IMR-90 (cell line): ENCODE measurements at regions not wholly inside any gene's neighbourhood (a gene's known extent, or its start where the extent isn't known, plus 50 kb on each side); places are given as distances from the start of the nearest gene placed in this dataset.

Experiments
- ATAC-seq: fragments of 200-7000 bp; cut with Tn5 transposase; 2 replicates; pipeline ENCODE4 v1.9.1; 2020; ENCODE audit warnings: low read depth, mild to moderate bottlenecking, moderate library complexity
- BruUV-seq: library from RNA; stranded (reverse); fragments of 400-500 nt; replicated peaks from 2 replicates; lab custom pipeline; 2021; lab: Mats Ljungman, UMichigan
- CTCF ChIA-PET: fragments of 300-600 bp; formaldehyde crosslinking; extraction: SDS; loops from one replicate; lab custom pipeline; 2021; ENCODE audit warnings: antibody characterized with exemption; lab: Yijun Ruan, JAX
- POLR2A ChIA-PET: fragments of 300-600 bp; sonication (Branson Sonifier 250); formaldehyde crosslinking; loops from one replicate; lab custom pipeline; 2022; ENCODE audit warnings: antibody characterized with exemption; ENCODE audit not compliant: unreplicated experiment; lab: Charles Lee
- DNase-seq: peaks from one replicate; pipeline ENCODE4 v3.0.0; 2013
- H2AFZ ChIP-seq: replicated peaks from 2 replicates; pipeline ENCODE3; 2013; ENCODE audit warnings: low read length, mild to moderate bottlenecking; ENCODE audit not compliant: poor library complexity
- H2AK5ac ChIP-seq: 2 replicates; pipeline ENCODE4 v1.6.1; 2013; ENCODE audit warnings: low read depth, low read length, inconsistent platforms
- H2AK9ac ChIP-seq: replicated peaks from 2 replicates; pipeline ENCODE3; 2013; ENCODE audit warnings: mild to moderate bottlenecking, low read depth, low read length, moderate library complexity; ENCODE audit not compliant: poor library complexity
- H2BK120ac ChIP-seq: 2 replicates; pipeline ENCODE4 v1.6.1; 2013; ENCODE audit warnings: low read depth, low read length, inconsistent platforms
- H2BK15ac ChIP-seq: 3 replicates; pipeline ENCODE4 v1.6.1; 2013; ENCODE audit warnings: low read depth, low read length, inconsistent platforms
- H2BK20ac ChIP-seq: 2 replicates; pipeline ENCODE4 v1.6.1; 2013; ENCODE audit warnings: low read depth, mild to moderate bottlenecking, inconsistent platforms, low read length, moderate library complexity
- H2BK5ac ChIP-seq: 2 replicates; pipeline ENCODE4 v1.6.1; 2013; ENCODE audit warnings: mild to moderate bottlenecking, low read depth, low read length, inconsistent platforms; ENCODE audit not compliant: poor library complexity, severe bottlenecking
- H3K14ac ChIP-seq: replicated peaks from 2 replicates; pipeline ENCODE4 v1.6.1; 2013; ENCODE audit warnings: low read depth, low read length, inconsistent platforms
- H3K18ac ChIP-seq: 2 replicates; pipeline ENCODE4 v1.6.1; 2013; ENCODE audit warnings: low read depth, low read length, control low read depth
- H3K23ac ChIP-seq: 2 replicates; pipeline ENCODE4 v1.6.1; 2013; ENCODE audit warnings: low read depth, low read length, inconsistent platforms
- H3K27ac ChIP-seq: 2 replicates; pipeline ENCODE4 v1.5.1; 2013; ENCODE audit warnings: mild to moderate bottlenecking, control low read depth, low read length; ENCODE audit not compliant: insufficient read depth
- H3K27me3 ChIP-seq: 2 replicates; pipeline ENCODE4 v1.6.1; 2013; ENCODE audit warnings: low read length; ENCODE audit not compliant: control insufficient read depth, insufficient read depth
- H3K36me3 ChIP-seq: 2 replicates; pipeline ENCODE4 v1.6.1; 2013; ENCODE audit warnings: low read length, mixed read lengths; ENCODE audit not compliant: control insufficient read depth, insufficient read depth
- H3K4ac ChIP-seq: 2 replicates; pipeline ENCODE4 v1.6.1; 2013; ENCODE audit warnings: low read depth, low read length, inconsistent platforms
- H3K4me1 ChIP-seq: 2 replicates; pipeline ENCODE4 v1.6.1; 2013; ENCODE audit warnings: low read length, mixed read lengths; ENCODE audit not compliant: control insufficient read depth, insufficient read depth
- H3K4me2 ChIP-seq: 2 replicates; pipeline ENCODE4 v1.6.1; 2013; ENCODE audit warnings: low read depth, mild to moderate bottlenecking, control low read depth, low read length, moderate library complexity
- H3K4me3 ChIP-seq: 2 replicates; pipeline ENCODE4 v1.5.1; 2013; ENCODE audit warnings: low read depth, mild to moderate bottlenecking, control low read depth, low read length, moderate library complexity; ENCODE audit not compliant: insufficient read depth
- H3K56ac ChIP-seq: 2 replicates; pipeline ENCODE4 v1.6.1; 2013; ENCODE audit warnings: low read length, inconsistent platforms; ENCODE audit not compliant: insufficient read depth; ENCODE audit errors: extremely low read depth
- H3K79me1 ChIP-seq, 2 experiments: 2 replicates each; pipeline ENCODE4 v1.6.1; 2013; ENCODE audit warnings: low read length in 2 of 2, inconsistent platforms in 1 of 2, low read depth in 1 of 2
- H3K9ac ChIP-seq: 2 replicates; pipeline ENCODE4 v1.6.1; 2013; ENCODE audit warnings: low read depth, low read length, control low read depth
- H3K9me1 ChIP-seq: 2 replicates; pipeline ENCODE4 v1.6.1; 2013; ENCODE audit warnings: low read length, inconsistent platforms; ENCODE audit not compliant: insufficient read depth
- H3K9me3 ChIP-seq: 2 replicates; pipeline ENCODE4 v1.6.1; 2013; ENCODE audit warnings: low read length; ENCODE audit not compliant: control insufficient read depth, insufficient read depth
- H4K20me1 ChIP-seq: 2 replicates; pipeline ENCODE4 v1.6.1; 2013; ENCODE audit warnings: low read length, inconsistent platforms; ENCODE audit not compliant: insufficient read depth
- H4K5ac ChIP-seq: 2 replicates; pipeline ENCODE4 v1.6.1; 2013; ENCODE audit warnings: mild to moderate bottlenecking, low read depth, low read length, control low read depth
- H4K8ac ChIP-seq, 2 experiments: 2 replicates each; pipeline ENCODE4 v1.6.1; 2013; ENCODE audit warnings: low read depth in 2 of 2, low read length in 2 of 2, control low read depth in 1 of 2, inconsistent platforms in 1 of 2
- H4K91ac ChIP-seq: 2 replicates; pipeline ENCODE4 v1.6.1; 2013; ENCODE audit warnings: low read depth, low read length, inconsistent platforms; ENCODE audit not compliant: insufficient read depth
- NFE2L2 ChIP-seq: fragments of 150-350 bp; IDR thresholded peaks from 2 replicates; pipeline ENCODE4 v1.6.1; 2016; ENCODE audit warnings: low read depth, mild to moderate bottlenecking, low read length
- RAD21 ChIP-seq: IDR thresholded peaks from 2 replicates; pipeline ENCODE4 v1.6.1; 2012; ENCODE audit warnings: low read length, improper control_type of control experiment
- RCOR1 ChIP-seq: IDR thresholded peaks from 2 replicates; pipeline ENCODE4 v1.6.1; 2012; ENCODE audit warnings: mild to moderate bottlenecking, low read length, improper control_type of control experiment; ENCODE audit not compliant: insufficient replicate concordance
- WGBS, 2 experiments: methylation state at CpG; one replicate each; pipeline versions ENCODE4 v1.1.5 to v1.1.7; 2013; ENCODE audit warnings: missing lambda C conversion rate in 2 of 2; ENCODE audit not compliant: insufficient read length in 1 of 2; ENCODE audit errors: extremely low coverage in 2 of 2; 5-methylcytosine and 5-hydroxymethylcytosine counted together
- dilution Hi-C: fragments of 300-500 bp; cut with HindIII; formaldehyde crosslinking; loops from one replicate; pipeline ENCODE4 v1.14.3; 2018; ENCODE audit warnings: low sequenced_read_pairs; ENCODE audit not compliant: unreplicated experiment
- in situ Hi-C: fragments of 300-500 bp; cut with MboI; formaldehyde crosslinking; loops from 3 replicates; pipeline ENCODE4 v1.14.3; 2019; ENCODE audit warnings: low sequenced_read_pairs, inconsistent platforms, mixed read lengths
- intact Hi-C: fragments of 100-400 bp; cut with micrococcal nuclease; formaldehyde crosslinking; loops from 2 replicates; pipeline ENCODE4 v1.10.0; 2022

DNA sequence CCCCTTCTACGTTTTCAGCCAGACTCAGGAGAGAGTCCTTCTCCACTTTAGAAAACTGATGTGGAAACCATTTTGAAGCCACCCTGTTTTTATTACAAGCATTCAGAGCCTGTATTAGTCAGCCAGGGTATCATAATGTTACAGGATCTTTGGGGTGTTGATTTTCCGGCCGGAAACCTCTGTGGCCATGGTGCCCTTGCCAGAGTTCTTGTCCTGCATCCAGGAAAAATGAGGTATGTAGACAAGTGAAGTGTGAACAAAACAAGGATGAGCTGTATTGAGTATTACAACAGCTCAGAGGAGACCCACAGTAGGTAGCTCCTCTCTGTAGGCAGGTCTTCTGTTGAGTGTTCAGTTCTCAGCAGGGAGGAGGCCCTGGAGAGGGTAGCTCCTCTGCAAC, 241.0 kb upstream of the COPS8 start:
- POLR2A ChIA-PET, result no interaction called here
- H2BK5ac ChIP-seq, result no peak overlapping the region

More for the DNA sequence above, 241.0 kb upstream of the COPS8 start:
- Histone ChIP-seq H3K4me1 (no peaks in the 10 kb centered on the region), H3K56ac (no peak overlapping the region), H4K20me1 (no peaks in the 10 kb centered on the region), H3K18ac (no peak overlapping the region), H2BK20ac (no peak overlapping the region), H3K36me3 (no peaks in the 10 kb centered on the region), H2BK15ac (no peak overlapping the region), H3K27ac (no peak overlapping the region), H3K9me3 (peaks cover 2% of the 10 kb centered on the region; the same call in 1 of the 2 replicates), H3K23ac (no peak overlapping the region), H3K9me1 (no peaks in the 10 kb centered on the region), H4K5ac (no peak overlapping the region), H2AK9ac (no peak overlapping the region), H3K4ac (no peak overlapping the region), H3K9ac (no peak overlapping the region), H3K79me1 (no peaks in the 10 kb centered on the region), H4K91ac (no peak overlapping the region), H3K27me3 (peaks cover 2% of the 10 kb centered on the region), H3K14ac (no peak overlapping the region), H4K8ac (no peak overlapping the region), H3K4me3 (no peak overlapping the region), H2AFZ (no peak overlapping the region), H2AK5ac (no peak overlapping the region), H3K4me2 (no peak overlapping the region), H2BK120ac (no peak overlapping the region)
- dilution Hi-C loops, result no loop called here
- 57% methylated on average over 2 of the region's 3 CpGs; no CpG with 5 or more reads in 1 of the 2 experiments for whole genome bisulfite sequencing, 2 experiments
- in situ Hi-C loops, result no loop called here
- no peak for TF ChIP-seq NFE2L2
- no peak for TF ChIP-seq RAD21
- no peak for TF ChIP-seq RCOR1
- intact Hi-C loops, result no loop called here
- ATAC-seq (no peak), DNase-seq (no peak)
- BruUV-seq, result no TSS peak
- CTCF ChIA-PET, result no interaction called here
